ENCODE measurements at regions not wholly inside any gene's neighbourhood (a gene's known extent, or its start where the extent isn't known, plus 50 kb on each side); places are given as distances from the start of the nearest gene placed in this dataset.
"Not testable (repeated sequence)": the region's sequence is repeated elsewhere in the genome, so short reads cannot be mapped to it uniquely, and the experiment has no call there.

GRCh38 chr7:155377838-155378579 is 79.9 kb upstream of the EN2 start:
- DNase-seq, result no peak

DNA sequence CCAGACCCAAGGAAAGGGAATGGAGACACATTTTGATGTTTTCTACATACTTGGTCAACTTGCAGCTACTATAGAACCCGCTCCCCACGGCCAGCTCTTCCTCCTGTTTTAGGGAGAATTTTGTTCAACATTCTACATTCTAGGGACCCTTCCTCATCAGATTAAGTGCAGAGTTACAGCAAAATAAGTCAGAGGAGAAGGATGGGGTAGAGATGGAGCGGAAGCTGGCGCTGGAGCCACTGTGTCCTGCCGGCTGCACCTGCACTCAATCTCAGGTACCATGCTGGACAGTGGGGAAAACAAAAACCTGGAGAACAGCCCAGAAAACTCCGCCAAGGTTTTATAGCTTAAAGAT is 79.4 kb upstream of the EN2 start:
- DNase-seq, result no peak

GRCh38 chr7:155378959-155379871 is 78.7 kb upstream of the EN2 start:
- no peak for DNase-seq

DNA sequence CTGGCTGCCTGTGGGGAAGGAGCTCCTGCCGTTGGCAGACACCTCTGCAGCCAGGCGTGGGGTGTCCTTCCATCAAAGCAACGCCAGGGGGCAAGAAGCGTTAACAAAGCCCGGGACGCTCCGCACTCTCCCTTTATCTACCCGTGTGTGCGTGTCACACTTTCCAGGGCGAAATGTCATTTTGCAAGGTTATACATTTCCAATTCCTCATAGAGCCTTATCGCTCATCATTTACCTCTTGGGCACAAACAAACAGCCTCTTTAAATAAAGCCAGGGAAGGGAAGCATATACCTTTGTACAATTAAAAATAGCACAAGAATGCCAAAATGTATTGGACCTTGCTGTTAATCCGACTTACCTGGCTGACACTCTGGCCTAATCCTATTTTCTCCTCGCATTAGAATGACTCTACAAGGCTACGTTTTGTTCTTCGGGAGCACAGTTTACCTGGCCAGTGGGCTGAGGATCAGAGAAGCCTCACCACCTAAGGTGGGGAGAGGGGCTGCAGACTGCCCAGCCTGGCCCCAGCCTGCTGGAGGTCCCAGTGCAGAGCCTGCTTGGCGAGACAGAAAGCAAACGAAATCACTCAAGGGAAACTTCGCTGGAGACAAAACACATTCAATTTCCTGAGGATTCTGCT is 77.6 kb upstream of the EN2 start:
- peak; percentile 65 for DNase-seq

GRCh38 chr7:155380976-155381851 is 76.7 kb upstream of the EN2 start:
- DNase-seq, result no peak

GRCh38 chr7:155381852-155382801 is 75.8 kb upstream of the EN2 start:
- no peak for DNase-seq

- DNase-seq, result no peak
Observed at GRCh38 chr7:155382802-155383171, 75.1 kb upstream of the EN2 start.

GRCh38 chr7:155383756-155384491 is 74.0 kb upstream of the EN2 start:
- DNase-seq, result no peak

GRCh38 chr7:155384751-155385150 is 73.2 kb upstream of the EN2 start:
- no peak for DNase-seq

DNA sequence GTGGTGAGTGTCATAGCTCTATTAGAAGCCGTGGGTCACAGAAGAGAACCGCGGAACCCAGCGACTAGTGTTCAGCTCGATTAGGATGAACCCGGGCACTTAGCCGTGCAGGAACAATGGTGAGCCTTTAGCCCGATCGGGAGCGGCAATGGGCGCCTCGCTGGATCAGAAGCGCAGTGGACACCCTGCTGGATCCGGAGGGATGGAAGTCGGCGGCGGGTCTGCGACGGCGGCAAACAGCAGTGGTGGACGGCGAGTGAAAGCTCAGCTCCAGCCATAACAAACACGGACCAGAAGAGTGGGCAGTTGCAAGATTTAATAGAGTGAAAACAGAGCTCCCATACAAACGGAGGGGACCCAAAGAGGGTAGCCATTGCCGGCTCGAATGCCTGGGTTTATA is 72.7 kb upstream of the EN2 start:
- not testable (repeated sequence) for DNase-seq

- DNase-seq, result no peak
Observed at GRCh38 chr7:155386608-155387007, 71.3 kb upstream of the EN2 start.

DNA sequence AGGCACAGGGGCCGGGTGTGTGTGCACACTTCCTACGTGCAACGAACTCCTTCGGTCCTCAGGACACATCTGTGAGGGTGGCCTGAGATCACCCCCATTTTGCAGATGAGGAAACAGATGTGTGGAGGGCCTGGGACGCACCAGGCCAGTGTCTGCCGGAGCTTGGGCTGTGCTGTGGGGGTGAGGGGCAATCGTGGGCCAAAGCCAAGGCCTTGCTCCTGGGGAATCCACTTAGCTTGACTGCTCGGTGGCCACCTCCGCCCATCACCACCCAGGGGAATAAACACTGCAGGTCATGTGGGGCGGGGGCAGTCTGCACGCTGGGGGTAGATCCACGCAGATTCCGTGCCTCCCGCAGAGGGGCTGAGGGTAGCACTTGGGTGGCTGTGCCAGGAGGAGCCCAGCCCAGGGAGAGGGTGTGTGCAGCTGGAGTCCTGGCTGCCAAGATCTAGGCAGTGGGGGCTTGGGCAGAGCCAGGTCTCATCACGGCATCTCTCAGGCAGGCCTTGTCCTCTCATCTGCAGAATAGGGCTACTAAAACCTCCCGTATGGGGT is 70.8 kb upstream of the EN2 start:
- no peak for DNase-seq

DNA sequence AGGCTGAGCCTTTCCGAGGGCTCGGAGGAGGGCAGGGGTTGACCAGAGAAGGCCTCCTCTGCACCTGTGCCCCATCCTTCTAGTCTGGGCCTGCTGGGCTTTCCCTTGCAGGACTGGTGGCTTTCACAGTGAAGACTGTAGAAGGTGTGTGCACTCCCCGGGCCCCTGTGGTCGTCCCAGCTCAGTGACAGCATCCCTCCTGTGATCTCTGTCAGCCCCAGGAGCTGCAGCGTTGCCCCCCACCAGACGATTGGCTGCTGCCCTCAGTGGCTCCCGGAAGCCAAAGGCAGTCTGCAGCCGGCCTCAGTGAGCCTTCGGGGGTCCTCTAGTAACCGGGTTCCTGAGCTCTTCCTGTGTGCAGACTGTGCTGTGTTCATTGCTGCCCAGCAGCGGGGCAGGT is 69.4 kb upstream of the EN2 start:
- DNase-seq, result no peak

DNA sequence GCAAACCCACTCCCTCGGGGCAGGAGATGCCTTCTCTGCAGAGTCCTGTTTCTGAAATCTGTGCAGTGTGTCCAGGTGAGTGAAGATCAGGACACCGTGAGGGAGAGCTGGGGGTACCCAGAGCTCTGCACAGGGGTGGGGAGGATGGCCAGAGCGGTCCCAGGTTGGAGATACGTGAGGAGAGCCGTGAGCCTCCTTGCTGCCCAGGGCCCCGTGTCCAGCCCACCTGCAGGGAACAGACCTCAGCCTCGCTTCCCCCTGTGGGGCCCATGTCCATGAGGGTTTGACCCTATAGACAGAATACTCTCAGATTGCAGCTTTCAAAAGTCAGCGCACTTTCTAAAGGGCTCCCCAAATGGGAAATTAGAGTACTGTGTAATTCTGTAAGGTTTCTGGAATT is 66.5 kb upstream of the EN2 start:
- DNase-seq, result no peak

DNA sequence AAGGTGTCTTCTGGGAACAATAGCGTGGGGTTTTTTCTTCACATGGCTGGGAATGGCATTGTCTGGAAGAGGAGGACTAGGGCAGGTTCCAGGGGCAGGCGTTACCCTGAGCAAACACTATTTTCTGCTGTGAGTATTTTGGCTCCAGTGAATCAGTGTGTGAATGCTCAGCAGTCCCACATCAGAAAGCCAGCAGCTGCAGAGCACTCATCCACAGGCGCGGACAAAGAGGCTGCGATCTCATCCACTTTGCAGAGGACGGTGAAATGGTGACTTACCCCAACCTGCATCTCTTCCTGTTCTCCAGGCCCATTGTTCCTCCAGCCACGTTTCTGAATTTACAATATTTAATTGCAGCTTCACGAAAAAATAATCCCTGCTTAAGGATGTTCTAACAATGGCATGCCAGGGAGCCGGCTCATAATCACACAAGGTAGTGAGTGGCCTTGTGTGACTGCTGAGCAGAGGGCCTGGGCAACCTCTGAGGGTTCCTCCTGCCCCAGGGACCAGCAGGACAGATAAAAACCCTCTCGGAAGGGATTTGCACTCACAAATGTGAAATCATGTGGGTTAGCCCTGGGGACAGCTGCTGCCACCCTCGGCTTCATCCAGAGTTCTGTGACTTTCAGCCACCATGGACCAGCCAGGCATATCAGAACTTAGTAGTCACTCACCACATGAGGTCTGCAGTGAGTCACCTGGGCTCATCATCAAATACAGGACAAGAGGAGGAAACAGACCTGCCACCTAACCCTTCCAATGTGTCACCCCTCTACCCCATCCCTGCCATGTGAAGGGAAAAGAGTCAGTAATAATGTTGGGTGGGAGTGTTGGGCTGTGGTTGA is 65.0 kb upstream of the EN2 start:
- no peak for DNase-seq

GRCh38 chr7:155394413-155394812 is 63.5 kb upstream of the EN2 start:
- no peak for DNase-seq

- DNase-seq, result no peak
Observed at GRCh38 chr7:155395176-155395797, 62.6 kb upstream of the EN2 start.

DNA sequence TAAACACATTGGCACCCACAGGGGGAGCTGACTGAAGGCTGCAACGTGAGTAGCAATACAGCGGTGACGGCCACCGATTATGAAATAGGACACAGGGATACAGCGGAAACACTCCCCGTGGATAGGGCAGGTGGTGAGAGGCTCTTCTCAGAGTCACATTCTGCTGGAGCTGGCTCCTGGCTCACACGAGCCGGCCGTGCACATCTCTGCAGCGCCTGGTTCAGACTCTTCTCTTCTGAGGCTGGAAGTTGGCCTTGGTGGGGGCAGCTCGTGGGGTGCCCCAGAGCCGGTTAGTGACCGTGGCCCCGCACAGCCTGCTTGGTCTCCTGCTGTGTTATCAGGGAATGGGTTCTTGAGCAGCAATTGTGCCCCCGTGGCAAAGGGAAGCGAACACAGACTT is 61.3 kb upstream of the EN2 start:
- DNase-seq, result no peak
